ENCODE measurements at regions not wholly inside any gene's neighbourhood (a gene's known extent, or its start where the extent isn't known, plus 50 kb on each side); places are given as distances from the start of the nearest gene placed in this dataset.

DNA sequence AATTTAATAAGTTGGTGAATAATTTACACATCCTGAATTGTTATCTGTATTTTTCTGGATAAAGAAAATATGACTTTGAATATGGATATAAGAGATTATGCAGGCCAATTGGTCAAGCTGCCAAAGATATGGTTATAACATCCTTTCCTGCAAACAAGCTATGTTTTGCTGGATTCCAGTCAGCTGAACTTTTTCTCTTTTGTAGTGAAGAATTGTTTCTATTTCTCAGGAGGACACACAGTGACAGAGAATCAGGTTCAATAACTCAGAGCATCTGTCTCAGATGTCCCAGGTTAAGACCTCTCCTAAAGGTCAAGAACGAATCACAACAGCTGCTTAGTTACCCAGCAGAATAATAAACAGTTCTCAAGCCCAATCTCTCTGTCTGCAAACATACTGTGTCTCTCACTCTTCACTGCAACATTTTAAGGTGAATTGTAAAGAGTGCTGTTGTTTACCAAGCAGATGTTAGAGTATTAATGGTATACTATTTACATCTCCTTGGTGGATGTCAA lies 189.5 kb upstream of the ANKRD50 start:
- DNase-seq (ENCODE audit: low read depth), result no peak
- TF ChIP-seq, protein P1, sequence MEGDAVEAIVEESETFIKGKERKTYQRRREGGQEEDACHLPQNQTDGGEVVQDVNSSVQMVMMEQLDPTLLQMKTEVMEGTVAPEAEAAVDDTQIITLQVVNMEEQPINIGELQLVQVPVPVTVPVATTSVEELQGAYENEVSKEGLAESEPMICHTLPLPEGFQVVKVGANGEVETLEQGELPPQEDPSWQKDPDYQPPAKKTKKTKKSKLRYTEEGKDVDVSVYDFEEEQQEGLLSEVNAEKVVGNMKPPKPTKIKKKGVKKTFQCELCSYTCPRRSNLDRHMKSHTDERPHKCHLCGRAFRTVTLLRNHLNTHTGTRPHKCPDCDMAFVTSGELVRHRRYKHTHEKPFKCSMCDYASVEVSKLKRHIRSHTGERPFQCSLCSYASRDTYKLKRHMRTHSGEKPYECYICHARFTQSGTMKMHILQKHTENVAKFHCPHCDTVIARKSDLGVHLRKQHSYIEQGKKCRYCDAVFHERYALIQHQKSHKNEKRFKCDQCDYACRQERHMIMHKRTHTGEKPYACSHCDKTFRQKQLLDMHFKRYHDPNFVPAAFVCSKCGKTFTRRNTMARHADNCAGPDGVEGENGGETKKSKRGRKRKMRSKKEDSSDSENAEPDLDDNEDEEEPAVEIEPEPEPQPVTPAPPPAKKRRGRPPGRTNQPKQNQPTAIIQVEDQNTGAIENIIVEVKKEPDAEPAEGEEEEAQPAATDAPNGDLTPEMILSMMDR (conservative IDR thresholded peaks at IDR 0.05; ENCODE audit: low read depth, low read length), result no peak
- H3K4me3 ChIP-seq (ENCODE audit: low read depth, low read length), result no peak overlapping the region

DNA sequence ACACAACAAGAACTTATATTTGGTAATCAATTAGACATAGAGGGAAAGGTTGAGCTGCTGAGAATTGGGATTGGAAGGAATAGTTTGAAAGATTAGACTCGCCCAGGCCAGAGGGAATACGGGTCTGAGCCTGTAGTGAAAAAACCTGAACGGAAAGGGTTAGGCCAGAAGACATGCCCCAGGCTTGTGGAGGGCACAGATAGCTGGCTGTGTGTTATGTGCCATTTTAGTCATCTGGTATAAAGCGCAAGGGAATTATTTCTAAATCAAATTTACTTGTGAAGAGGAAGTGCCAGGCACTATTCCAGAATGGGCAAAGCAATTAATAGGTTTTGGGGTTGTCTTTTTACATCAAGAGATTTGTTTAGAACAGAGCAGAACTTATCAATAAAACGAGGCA lies 187.5 kb upstream of the ANKRD50 start:
- H3K4me3 ChIP-seq (ENCODE audit: low read depth, low read length), result no peak overlapping the region
- TF ChIP-seq, protein P1 (conservative IDR thresholded peaks at IDR 0.05; ENCODE audit: low read depth, low read length), result no peak
- no peak for DNase-seq (ENCODE audit: low read depth)

DNA sequence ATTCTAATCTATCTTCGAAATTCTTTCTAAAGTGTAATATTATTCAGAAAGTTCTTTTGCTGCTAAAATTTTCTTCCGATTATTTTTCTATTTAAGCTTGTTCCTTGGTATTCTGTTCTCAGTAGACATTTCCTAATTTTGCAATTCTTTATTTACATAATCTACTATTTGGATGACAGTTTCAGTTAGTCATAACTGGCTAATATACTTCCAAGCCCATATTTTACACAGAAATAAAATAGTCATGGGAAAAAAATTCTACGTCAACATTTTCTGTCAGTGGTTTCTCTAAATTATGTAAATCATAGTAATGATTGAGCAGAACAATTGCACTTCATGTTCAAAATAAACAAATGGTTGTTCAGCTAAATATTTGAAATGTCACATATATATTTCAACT lies 178.0 kb upstream of the ANKRD50 start:
- DNase-seq (ENCODE audit: low read depth), result peak; percentile 50
- no peak overlapping the region for H3K4me3 ChIP-seq (ENCODE audit: low read depth, low read length)
- TF ChIP-seq, protein P1 (conservative IDR thresholded peaks at IDR 0.05; ENCODE audit: low read depth, low read length), result no peak

DNA sequence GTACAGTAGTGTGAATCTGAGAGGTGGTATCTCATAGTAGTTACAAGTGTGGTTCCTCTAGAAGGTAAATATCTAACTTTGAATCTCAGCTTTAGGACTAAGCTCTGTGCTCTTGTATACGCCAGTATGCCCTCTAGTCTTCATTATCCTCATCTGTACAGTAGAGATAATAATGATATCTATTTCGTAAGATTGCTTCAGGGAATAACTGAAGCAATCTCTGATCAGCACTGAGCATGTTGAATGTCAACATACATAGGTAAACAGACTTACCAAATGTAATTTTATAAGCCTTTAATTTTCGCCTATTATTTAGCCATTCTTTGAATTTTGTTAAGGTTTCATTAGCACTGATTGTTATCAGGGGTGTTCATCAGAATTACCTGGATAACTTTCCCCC lies 175.2 kb upstream of the ANKRD50 start:
- TF ChIP-seq, protein P1 (conservative IDR thresholded peaks at IDR 0.05; ENCODE audit: low read depth, low read length), result no peak
- no peak overlapping the region for H3K4me3 ChIP-seq (ENCODE audit: low read depth, low read length)
- DNase-seq (ENCODE audit: low read depth), result no peak

DNA sequence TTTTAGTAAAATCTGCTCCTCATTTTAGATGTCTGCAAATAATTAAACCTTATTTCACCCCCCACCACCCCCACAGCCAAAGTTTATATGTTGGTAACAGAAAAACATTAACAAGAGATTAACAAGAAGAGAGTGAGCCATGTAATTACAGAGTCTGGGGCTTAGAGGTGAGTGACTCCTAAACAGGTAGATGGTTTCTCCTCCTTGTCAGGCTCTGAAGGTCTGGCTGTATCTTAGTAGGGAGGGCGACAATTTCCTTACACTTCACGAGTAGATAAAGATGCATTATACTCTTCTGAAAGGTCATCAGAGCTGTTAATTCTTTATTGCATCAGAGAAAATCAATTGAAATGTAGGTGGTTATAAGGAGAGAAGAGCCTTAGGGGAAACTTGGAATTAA lies 171.8 kb upstream of the ANKRD50 start:
- TF ChIP-seq, protein P1 (conservative IDR thresholded peaks at IDR 0.05; ENCODE audit: low read depth, low read length), result no peak
- no peak overlapping the region for H3K4me3 ChIP-seq (ENCODE audit: low read depth, low read length)
- DNase-seq (ENCODE audit: low read depth), result no peak

DNA sequence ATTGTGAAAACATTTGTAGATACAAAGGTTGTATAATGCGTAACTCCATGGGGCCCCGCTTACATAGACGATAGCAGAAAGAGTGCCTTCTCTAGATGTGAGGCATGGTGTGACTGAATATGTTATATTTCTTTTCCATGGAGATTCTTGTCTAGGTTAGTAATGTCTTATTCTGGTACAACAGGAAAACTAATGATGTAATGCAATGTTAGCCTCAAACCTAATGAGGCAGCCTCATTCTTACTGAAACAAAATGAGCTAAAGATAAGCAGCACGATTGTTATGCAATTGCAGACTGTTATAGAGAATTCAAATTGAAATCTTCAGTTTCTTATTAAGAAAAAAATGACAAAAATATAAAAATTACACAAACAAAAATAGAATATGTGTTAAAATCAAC lies 171.1 kb upstream of the ANKRD50 start:
- no peak overlapping the region for H3K4me3 ChIP-seq (ENCODE audit: low read depth, low read length)
- TF ChIP-seq, protein P1 (conservative IDR thresholded peaks at IDR 0.05; ENCODE audit: low read depth, low read length), result no peak
- peak; percentile 76 for DNase-seq (ENCODE audit: low read depth)

DNA sequence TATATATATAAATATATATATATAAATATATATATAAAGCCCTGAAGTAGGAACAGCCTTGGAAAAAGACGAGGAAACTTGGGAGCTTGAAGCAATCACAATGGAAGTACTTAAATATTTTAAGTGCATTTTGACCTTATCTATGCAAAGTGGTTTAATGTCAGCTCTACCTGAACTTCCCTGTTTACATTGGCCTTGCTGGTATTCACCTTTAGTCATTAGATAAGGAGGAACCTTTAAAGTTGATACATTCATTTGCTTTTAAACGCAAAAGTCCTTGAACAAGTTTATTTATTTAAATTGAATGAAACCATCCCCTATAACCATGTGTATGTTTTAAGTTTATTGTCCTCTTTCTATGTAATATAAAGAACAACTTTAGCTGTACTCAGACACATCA lies 166.7 kb upstream of the ANKRD50 start:
- no peak for DNase-seq (ENCODE audit: low read depth)

More for the DNA sequence above, 166.7 kb upstream of the ANKRD50 start:
- no peak overlapping the region for H3K4me3 ChIP-seq (ENCODE audit: low read depth, low read length)
- TF ChIP-seq, protein P1 (conservative IDR thresholded peaks at IDR 0.05; ENCODE audit: low read depth, low read length), result no peak

Data from choroid plexus epithelial cell (primary cell).